ENCODE measurements at regions not wholly inside any gene's neighbourhood (a gene's known extent, or its start where the extent isn't known, plus 50 kb on each side); places are given as distances from the start of the nearest gene placed in this dataset.
"Not testable (repeated sequence)": the region's sequence is repeated elsewhere in the genome, so short reads cannot be mapped to it uniquely, and the experiment has no call there.

DNA sequence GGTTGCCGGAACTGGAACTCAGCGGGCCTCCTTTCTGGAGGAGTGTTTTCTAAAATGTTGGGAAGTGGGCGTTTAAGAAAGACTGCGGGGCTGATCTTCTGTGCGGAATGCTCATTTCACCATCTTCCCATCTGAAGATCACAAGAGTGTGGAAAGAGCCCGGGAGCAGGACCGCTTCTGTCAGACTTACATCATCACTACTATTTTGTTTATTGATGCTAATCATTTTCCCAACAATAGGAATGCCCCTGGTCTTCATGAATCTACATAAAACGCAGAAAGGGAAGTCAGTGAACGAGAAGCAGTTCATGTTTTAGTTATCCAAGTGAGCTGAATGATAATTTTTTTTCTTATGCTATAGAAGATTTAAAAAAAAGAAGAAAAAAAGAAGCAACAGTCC, 447.8 kb upstream of the MKI67 start:
- no peak for DNase-seq

DNA sequence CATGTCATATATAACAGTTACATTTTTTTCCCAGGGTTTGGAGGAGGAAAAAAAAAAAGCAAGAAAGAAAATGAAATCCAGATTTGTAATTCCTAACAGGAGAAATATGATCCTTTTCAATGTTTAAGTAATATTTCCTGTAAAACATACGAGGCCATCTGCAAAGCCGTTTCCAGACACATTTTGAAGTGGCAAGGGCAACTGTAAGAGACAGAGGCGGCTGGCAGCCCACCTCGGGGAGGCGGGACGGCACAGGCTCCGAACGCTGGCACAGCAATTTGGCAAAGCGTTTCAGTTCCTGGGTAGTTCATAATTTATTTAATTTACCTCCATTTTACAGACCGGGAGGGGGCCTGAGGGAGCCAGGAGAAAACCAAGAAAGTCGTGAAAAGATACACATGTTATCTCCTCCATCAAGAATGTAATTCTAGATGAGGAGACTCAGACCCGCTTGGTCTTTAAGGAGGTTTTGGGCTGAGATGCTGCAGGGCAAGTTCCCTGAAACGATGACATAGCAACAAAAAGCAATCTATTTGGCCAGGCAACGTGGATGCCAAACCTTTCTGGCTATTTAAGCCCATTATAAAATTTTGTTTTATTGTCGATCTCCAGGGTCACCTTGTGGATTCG, 448.5 kb upstream of the MKI67 start:
- peaks cover 1% of the 10 kb centered on the region for H3K27me3 Mint-ChIP-seq
- ChIA-PET POLR2A (no interaction called here), CTCF (no interaction called here)
- no peak overlapping the region for H3K27ac Mint-ChIP-seq
- no peak for DNase-seq
- no peaks in the 10 kb centered on the region for H3K9me3 Mint-ChIP-seq
- no peaks in the 10 kb centered on the region for H3K4me1 Mint-ChIP-seq
- H3K4me3 Mint-ChIP-seq, result no peak overlapping the region
- H3K36me3 Mint-ChIP-seq (ENCODE audit: low read depth), result no peaks in the 10 kb centered on the region

More for the DNA sequence above, 447.8 kb upstream of the MKI67 start:
- Mint-ChIP-seq H3K27me3 (no peaks in the 10 kb centered on the region), H3K9me3 (no peaks in the 10 kb centered on the region), H3K4me1 (no peaks in the 10 kb centered on the region), H3K4me3 (no peak overlapping the region), H3K27ac (no peak overlapping the region), H3K36me3 (ENCODE audit: low read depth) (no peaks in the 10 kb centered on the region)
- CTCF ChIA-PET, result no interaction called here
- POLR2A ChIA-PET, result no interaction called here

DNA sequence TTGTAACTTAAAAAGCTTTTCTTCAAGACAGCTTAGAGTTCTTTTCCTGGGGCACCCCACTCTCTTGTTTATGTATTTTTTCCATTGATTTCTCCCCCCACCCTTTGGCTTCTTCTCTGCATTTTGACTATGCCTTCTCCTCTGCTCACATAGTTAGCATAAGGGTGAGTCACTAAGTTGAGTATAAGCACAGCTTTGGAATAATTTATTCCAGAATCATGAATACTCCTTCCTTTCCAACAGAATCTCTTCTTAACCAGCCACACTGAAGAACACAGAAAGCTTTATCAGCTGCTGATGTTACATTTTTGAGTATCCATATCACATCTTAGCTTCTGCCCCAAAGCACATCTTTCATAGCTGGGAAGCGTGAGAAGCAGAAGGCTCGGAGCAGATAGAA, 449.5 kb upstream of the MKI67 start:
- Mint-ChIP-seq H3K4me3 (no peak overlapping the region), H3K9me3 (no peaks in the 10 kb centered on the region), H3K36me3 (ENCODE audit: low read depth) (no peaks in the 10 kb centered on the region), H3K27ac (no peak overlapping the region), H3K4me1 (no peaks in the 10 kb centered on the region), H3K27me3 (peaks cover 1% of the 10 kb centered on the region)
- ChIA-PET POLR2A (no interaction called here), CTCF (no interaction called here)
- DNase-seq, result no peak

DNA sequence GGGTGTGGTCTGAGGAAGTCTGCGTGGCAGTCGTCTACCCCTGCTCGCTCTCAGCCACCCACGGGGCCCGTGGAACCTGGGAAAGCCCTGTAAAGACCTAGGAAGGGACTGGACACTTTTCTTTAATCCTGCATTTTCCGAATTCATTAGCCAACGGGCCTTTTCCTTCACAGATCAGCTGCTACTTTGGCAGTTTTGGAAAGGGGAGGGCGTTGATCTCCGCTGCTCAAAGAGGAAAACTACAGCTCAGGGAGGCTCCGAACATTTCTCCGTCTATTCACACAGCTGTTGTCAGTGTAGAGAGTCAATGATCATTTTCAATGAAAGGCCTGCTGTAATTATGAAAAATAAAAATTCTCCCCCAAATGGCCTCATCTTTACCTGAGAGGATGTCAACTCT, 450.1 kb upstream of the MKI67 start:
- POLR2A ChIA-PET, result no interaction called here
- CTCF ChIA-PET, result no interaction called here
- H3K36me3 Mint-ChIP-seq (ENCODE audit: low read depth), result no peaks in the 10 kb centered on the region
- H3K27ac Mint-ChIP-seq, result no peak overlapping the region
- no peaks in the 10 kb centered on the region for H3K9me3 Mint-ChIP-seq
- H3K4me3 Mint-ChIP-seq, result no peak overlapping the region
- DNase-seq, result no peak
- H3K4me1 Mint-ChIP-seq, result no peaks in the 10 kb centered on the region
- peaks cover 1% of the 10 kb centered on the region for H3K27me3 Mint-ChIP-seq

DNA sequence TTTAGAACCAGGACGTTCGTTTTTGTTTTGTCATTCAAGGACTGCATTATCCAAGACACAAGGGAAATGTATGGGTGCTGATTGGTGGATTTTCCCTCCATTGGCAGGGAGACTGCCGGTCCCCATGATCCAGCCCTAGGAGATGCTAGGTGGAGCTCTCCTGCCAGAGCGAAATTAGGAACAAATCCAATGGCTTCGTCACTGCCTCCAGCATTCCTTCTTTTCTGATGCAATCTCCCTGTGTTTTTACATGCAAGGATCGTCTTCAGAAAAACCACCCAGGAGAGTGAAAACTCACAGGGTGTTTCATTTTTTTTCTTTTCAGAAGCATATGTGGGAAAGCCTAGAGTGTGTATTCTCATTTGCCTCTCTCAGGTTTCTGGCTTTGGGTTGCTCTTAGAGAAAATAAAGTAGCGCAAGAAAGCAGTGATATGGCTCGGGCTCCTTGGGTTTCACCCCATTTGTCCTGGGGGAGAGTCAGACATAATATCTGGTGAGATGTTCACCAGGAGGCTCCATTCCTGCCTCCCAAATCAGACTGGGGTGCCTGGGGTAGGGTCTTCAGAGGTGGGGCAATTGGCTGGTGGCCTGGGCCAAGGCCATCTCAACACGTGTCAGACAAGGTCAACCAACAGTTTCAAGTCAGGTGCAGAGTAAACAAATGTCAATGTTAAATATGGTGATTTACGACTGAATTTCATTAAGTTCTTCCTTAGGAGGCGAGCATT, 450.9 kb upstream of the MKI67 start:
- Mint-ChIP-seq H3K27me3 (peaks cover 1% of the 10 kb centered on the region), H3K9me3 (no peaks in the 10 kb centered on the region), H3K4me1 (no peaks in the 10 kb centered on the region), H3K27ac (no peak overlapping the region), H3K4me3 (no peak overlapping the region), H3K36me3 (ENCODE audit: low read depth) (no peaks in the 10 kb centered on the region)
- ChIA-PET POLR2A (no interaction called here), CTCF (no interaction called here)
- no peak for DNase-seq

DNA sequence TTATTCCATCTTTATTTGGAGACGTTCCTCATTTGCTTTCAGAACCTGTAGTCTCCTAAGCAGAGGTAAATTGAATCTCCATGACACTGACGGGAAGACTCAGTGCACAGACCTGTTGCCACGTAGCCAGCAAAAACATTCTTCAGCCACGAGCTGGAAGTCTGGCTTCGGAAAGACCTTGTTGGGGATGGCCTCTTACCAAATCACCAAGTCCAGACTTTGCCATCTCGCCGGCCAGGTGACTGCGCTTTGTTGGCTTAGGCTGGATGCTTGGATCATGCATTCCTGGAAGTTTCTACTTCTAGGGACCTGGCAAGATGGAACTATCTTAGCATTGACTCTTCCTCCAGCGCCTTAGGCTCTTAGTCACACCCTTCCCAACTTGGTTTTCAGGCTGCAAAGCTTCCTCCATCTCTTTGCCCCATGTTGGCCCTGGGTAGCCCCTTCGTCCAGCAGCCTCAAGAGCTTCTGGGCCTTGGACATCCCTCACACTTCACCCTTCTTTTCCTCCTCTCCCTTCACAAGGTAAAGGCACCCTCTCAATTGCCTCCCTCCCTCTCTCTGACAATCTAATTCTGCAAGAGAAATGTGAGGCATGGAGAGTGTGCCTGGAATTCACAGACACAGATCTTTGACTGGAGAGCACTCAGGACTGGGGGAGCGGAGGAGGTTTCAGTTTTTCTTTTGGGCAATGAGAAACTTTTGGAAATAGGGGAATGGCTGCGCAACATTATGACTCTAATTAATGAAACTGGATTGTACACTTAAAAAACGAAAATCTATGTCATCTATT, 451.9 kb upstream of the MKI67 start:
- DNase-seq, result no peak
- Mint-ChIP-seq H3K4me1 (no peaks in the 10 kb centered on the region), H3K9me3 (no peaks in the 10 kb centered on the region), H3K4me3 (no peak overlapping the region), H3K36me3 (ENCODE audit: low read depth) (no peaks in the 10 kb centered on the region), H3K27me3 (peaks cover 1% of the 10 kb centered on the region), H3K27ac (no peak overlapping the region)
- ChIA-PET CTCF (no interaction called here), POLR2A (no interaction called here)

DNA sequence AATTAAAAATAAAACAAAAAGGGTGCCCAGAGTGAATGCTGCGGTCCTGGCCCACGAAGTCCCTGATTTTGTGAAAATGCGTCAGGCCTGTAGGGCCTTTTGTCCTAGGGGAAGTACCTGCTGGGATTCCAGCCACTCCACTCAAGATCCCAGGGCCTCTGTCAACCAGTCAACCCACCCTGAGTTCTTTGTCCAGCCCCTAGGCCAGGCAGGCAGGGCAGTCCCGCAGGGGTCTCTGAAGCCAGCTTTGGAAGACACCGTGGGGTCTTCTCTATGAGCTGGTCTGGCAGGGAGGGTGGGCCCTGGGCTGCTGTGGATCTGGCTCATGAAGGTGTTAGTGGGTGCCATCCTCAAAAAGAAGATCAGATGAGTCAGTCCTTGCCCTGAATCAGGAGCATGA, 452.5 kb upstream of the MKI67 start:
- no peaks in the 10 kb centered on the region for H3K36me3 Mint-ChIP-seq (ENCODE audit: low read depth)
- H3K4me1 Mint-ChIP-seq, result no peaks in the 10 kb centered on the region
- no peak overlapping the region for H3K27ac Mint-ChIP-seq
- H3K9me3 Mint-ChIP-seq, result no peaks in the 10 kb centered on the region
- H3K4me3 Mint-ChIP-seq, result no peak overlapping the region
- CTCF ChIA-PET, result no interaction called here
- DNase-seq, result no peak
- H3K27me3 Mint-ChIP-seq, result peaks cover 1% of the 10 kb centered on the region
- POLR2A ChIA-PET, result no interaction called here

DNA sequence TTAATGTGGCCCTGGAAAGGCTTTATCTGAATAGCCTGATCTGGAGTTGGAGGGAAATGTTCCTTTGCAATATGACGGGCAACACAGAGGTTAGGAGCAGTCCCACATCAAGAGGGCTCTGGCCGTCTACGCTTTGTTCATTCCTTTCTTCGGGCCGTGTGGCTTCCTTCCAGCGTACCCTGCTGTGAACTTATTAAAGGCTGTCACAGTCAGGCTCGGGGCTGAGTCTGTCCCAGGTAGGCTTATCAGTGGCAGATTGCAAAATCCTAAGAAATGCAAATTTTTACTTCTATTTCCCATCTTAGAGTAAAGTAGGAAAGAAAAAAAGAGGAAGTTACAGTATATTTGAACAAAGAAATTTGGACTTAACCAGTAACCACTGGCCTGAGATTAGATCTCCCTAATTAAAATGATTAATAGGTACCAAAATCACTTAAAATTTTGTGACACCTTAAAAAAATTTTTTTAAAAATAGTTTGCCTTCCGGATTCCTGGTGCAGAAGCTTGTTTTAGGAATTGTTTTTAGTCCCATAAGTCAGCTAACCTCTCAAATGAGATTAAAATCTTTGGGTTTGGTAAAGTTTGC, 453.1 kb upstream of the MKI67 start:
- peaks cover 1% of the 10 kb centered on the region for H3K27me3 Mint-ChIP-seq
- no peaks in the 10 kb centered on the region for H3K4me1 Mint-ChIP-seq
- POLR2A ChIA-PET, result no interaction called here
- H3K36me3 Mint-ChIP-seq (ENCODE audit: low read depth), result no peaks in the 10 kb centered on the region
- no peak for DNase-seq
- H3K4me3 Mint-ChIP-seq, result no peak overlapping the region
- CTCF ChIA-PET, result no interaction called here
- no peak overlapping the region for H3K27ac Mint-ChIP-seq
- H3K9me3 Mint-ChIP-seq, result no peaks in the 10 kb centered on the region

DNA sequence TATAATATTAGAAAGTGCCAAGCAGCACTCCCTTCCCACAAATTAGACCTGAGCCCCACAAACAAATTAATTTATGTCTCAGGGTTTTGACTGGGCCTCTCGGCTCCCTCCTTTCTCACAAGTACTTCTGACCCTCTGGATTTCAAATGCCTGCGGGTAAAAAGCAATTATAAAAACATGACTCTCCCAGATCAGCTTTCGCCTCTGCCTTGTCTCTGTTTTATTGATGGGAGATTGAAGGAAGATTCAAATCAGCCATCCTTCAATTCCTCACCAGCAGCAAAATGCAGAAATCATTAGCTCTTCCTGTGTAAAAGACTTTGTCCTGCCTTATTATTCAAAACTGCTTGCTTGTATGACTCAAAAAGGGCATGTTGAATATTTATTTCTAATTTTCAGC, 453.7 kb upstream of the MKI67 start:
- Mint-ChIP-seq H3K4me3 (no peak overlapping the region), H3K27me3 (peaks cover 1% of the 10 kb centered on the region), H3K4me1 (no peaks in the 10 kb centered on the region), H3K27ac (no peak overlapping the region), H3K9me3 (no peaks in the 10 kb centered on the region), H3K36me3 (ENCODE audit: low read depth) (no peaks in the 10 kb centered on the region)
- no peak for DNase-seq
- CTCF ChIA-PET, result no interaction called here
- POLR2A ChIA-PET, result no interaction called here

DNA sequence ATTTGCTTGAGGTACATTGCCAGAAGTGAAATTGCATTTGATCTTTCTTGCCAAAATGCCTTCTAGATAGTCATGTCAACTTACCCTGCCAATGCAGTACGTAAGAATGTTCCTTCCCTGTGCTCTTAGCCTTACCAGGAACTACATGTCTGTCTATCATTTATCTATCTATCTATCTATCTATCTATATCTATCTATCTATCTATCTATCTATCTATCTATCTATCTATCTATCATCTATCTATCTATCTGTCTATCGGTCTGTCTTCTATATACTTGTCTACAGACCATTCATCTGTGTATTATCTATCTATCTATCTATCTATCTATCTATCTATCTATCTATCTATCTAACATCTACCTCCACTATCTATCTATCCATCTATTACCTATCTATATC, 456.9 kb upstream of the MKI67 start:
- CTCF ChIA-PET; H3K36me3 Mint-ChIP-seq (ENCODE audit: low read depth); H3K4me1 Mint-ChIP-seq; H3K4me3 Mint-ChIP-seq; POLR2A ChIA-PET; H3K27me3 Mint-ChIP-seq; DNase-seq; H3K9me3 Mint-ChIP-seq; H3K27ac Mint-ChIP-seq: not testable (repeated sequence)

DNA sequence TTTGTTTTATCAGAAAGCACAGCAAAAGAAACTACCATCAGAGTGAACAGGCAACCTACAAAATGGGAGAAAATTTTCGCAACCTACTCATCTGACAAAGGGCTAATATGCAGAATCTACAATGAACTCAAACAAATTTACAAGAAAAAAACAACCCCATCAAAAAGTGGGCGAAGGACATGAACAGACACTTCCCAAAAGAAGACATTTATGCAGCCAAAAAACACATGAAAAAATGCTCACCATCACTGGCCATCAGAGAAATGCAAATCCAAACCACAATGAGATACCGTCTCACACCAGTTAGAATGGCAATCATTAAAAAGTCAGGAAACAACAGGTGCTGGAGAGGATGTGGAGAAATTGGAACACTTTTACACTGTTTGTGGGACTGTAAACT, 460.4 kb upstream of the MKI67 start:
- not testable (repeated sequence) for H3K4me1 Mint-ChIP-seq, H3K27ac Mint-ChIP-seq, H3K27me3 Mint-ChIP-seq

DNA sequence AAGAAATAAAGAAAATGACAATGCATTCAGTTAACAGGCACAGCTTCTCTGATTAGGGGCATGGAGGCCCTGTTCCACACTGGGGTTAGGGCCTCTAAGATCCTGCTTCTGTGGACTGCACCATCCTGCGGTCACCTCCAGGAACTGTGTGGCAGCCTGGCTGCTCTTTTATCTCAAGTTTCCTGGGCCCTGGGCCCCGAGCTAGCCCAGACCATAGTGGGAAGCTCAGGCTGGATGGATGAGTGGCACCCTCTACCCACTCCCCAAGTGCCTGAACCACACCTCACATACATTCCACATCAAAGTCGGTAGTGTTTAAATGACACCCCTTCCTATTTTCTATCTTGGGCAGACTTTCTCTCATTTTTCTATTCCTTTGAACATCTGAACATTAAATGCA, 461.5 kb upstream of the MKI67 start:
- no peak for DNase-seq
- no peaks in the 10 kb centered on the region for H3K36me3 Mint-ChIP-seq (ENCODE audit: low read depth)
- ChIA-PET CTCF (no interaction called here), POLR2A (no interaction called here)
- H3K4me1 Mint-ChIP-seq, result no peaks in the 10 kb centered on the region
- no peaks in the 10 kb centered on the region for H3K9me3 Mint-ChIP-seq
- no peaks in the 10 kb centered on the region for H3K27me3 Mint-ChIP-seq
- no peak overlapping the region for H3K4me3 Mint-ChIP-seq
- no peak overlapping the region for H3K27ac Mint-ChIP-seq

More for the DNA sequence above, 460.4 kb upstream of the MKI67 start:
- POLR2A ChIA-PET; H3K9me3 Mint-ChIP-seq; DNase-seq; H3K36me3 Mint-ChIP-seq (ENCODE audit: low read depth); CTCF ChIA-PET; H3K4me3 Mint-ChIP-seq: not testable (repeated sequence)

DNA sequence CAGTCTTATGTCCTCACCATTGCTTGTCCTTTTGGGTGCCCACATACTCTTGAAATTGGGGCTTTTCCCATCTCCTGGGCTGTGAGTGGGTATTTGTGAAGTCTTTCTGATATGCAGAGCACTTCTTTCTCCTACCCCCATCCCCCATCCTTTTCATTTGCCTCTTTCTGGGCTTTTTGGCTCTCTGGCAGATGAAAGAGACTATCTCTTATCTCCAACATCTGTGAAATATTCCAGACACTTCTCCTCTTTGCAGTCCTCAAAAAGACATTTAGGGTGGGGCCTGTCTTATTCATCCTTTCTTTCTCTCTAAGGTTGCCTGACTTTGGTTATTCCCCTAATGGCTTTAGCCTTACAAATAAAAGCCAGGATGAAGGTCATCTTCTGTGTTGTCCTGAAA, 462.2 kb upstream of the MKI67 start:
- Mint-ChIP-seq H3K9me3 (no peaks in the 10 kb centered on the region), H3K27ac (no peak overlapping the region)
- POLR2A ChIA-PET, result no interaction called here

DNA sequence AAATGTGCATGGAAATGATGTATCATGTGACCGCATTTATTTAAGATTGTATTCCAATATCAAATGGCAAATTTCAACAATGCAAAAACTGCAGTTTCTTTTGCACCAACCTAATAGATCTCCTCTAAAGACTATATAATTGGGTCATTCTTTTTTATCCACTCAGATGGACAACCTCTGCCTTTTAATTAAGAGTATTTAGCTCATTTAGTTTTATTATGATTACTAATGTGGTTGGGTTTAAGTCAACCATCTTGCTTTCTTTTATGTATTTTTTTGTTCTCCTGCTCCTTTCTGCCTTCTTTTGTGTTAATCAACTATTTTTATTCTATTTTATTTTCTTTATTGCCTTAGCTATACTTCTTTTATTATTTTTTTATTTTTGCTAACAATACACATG, 468.5 kb upstream of the MKI67 start:
- H3K27me3 Mint-ChIP-seq, result no peaks in the 10 kb centered on the region
- no peak for DNase-seq
- H3K4me1 Mint-ChIP-seq, result no peaks in the 10 kb centered on the region
- no peaks in the 10 kb centered on the region for H3K9me3 Mint-ChIP-seq
- H3K4me3 Mint-ChIP-seq, result no peak overlapping the region
- H3K27ac Mint-ChIP-seq, result no peak overlapping the region
- ChIA-PET CTCF (no interaction called here), POLR2A (no interaction called here)
- H3K36me3 Mint-ChIP-seq (ENCODE audit: low read depth), result no peaks in the 10 kb centered on the region

More for the DNA sequence above, 462.2 kb upstream of the MKI67 start:
- no peaks in the 10 kb centered on the region for H3K4me1 Mint-ChIP-seq
- no peaks in the 10 kb centered on the region for H3K27me3 Mint-ChIP-seq
- CTCF ChIA-PET, result no interaction called here
- H3K36me3 Mint-ChIP-seq (ENCODE audit: low read depth), result no peaks in the 10 kb centered on the region
- no peak for DNase-seq
- no peak overlapping the region for H3K4me3 Mint-ChIP-seq
